ENCODE measurements at regions not wholly inside any gene's neighbourhood (a gene's known extent, or its start where the extent isn't known, plus 50 kb on each side); places are given as distances from the start of the nearest gene placed in this dataset.
A peak's percentile ranks its signal among the peaks of the same experiment; 100 is the strongest.

DNA sequence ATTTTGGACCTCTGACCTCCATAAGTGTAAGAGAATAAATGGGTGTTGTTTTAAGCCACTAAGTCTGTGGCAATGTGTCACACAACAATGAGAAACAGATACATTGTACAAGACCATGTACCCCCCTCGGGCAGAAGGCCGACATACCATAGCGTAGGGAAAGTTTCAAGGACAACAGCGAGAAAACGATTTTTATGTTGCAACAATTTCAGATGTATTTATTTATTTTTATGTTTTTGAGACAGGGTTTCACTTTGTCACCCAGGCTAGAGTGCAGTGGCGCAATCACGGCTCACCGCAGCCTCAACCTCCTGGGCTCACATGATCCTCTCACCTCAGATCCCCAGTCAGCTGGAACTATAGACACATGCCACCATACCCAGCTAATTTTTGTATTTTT is 136.4 kb upstream of the NCOR2 start:
- WGBS, 2 experiments (ENCODE audit: insufficient coverage in 1 of 2, insufficient read length in 1 of 2), result 87 to 95% methylated on average over 7 to 8 of the region's 8 CpGs
- no peaks in the 10 kb centered on the region for H3K27me3 ChIP-seq (ENCODE audit: control insufficient read depth, insufficient read depth, low read length, poor library complexity, severe bottlenecking)
- TF ChIP-seq, protein P1, sequence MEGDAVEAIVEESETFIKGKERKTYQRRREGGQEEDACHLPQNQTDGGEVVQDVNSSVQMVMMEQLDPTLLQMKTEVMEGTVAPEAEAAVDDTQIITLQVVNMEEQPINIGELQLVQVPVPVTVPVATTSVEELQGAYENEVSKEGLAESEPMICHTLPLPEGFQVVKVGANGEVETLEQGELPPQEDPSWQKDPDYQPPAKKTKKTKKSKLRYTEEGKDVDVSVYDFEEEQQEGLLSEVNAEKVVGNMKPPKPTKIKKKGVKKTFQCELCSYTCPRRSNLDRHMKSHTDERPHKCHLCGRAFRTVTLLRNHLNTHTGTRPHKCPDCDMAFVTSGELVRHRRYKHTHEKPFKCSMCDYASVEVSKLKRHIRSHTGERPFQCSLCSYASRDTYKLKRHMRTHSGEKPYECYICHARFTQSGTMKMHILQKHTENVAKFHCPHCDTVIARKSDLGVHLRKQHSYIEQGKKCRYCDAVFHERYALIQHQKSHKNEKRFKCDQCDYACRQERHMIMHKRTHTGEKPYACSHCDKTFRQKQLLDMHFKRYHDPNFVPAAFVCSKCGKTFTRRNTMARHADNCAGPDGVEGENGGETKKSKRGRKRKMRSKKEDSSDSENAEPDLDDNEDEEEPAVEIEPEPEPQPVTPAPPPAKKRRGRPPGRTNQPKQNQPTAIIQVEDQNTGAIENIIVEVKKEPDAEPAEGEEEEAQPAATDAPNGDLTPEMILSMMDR (conservative IDR thresholded peaks at IDR 0.05), result no peak
- H3K27ac ChIP-seq (ENCODE audit: low read depth, low read length), result no peak overlapping the region
- Mint-ChIP-seq H3K4me3 (no peak overlapping the region), H3K9me3 (peaks cover 7% of the 10 kb centered on the region), H3K27me3 (ENCODE audit: insufficient read depth) (no peaks in the 10 kb centered on the region), H3K27ac (no peak overlapping the region), H3K36me3 (ENCODE audit: low read depth) (no peaks in the 10 kb centered on the region), H3K4me1 (peaks cover 11% of the 10 kb centered on the region)
- peaks cover 6% of the 10 kb centered on the region for H3K4me1 ChIP-seq (ENCODE audit: control insufficient read depth, insufficient read depth, low read length)
- H3K9ac ChIP-seq (ENCODE audit: extremely low read depth, low read length, poor library complexity, severe bottlenecking), result no peak overlapping the region
- no peak for DNase-seq
- H3K4me3 ChIP-seq (ENCODE audit: low read length), result no peak overlapping the region
- H3K36me3 ChIP-seq (ENCODE audit: control insufficient read depth, insufficient read depth, low read length), result no peaks in the 10 kb centered on the region
- H3K9me3 ChIP-seq (ENCODE audit: control insufficient read depth, low read length), result no peaks in the 10 kb centered on the region

DNA sequence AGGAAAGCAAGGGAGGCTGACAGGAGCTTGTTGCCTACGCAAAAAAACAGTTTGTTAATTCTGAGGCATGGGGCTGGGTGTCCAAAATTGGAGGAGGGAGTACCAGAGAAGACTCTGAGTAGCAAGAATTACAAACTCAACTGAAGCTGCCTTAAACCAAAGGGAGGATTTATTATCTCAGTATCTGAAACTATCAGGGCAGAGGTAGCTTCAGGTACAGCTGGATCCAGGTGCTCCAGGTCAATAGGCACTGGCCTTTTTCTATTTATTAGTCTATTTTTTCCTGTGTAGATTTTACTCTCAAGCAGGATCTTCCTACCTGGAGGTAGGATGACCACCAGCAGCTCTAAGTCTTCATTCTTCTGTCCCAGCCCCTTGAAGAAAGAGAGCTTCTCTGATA is 135.3 kb upstream of the NCOR2 start:
- Mint-ChIP-seq H3K36me3 (ENCODE audit: low read depth) (no peaks in the 10 kb centered on the region), H3K4me3 (no peak overlapping the region), H3K27ac (no peak overlapping the region), H3K9me3 (peaks cover 5% of the 10 kb centered on the region), H3K4me1 (peaks cover 11% of the 10 kb centered on the region), H3K27me3 (ENCODE audit: insufficient read depth) (no peaks in the 10 kb centered on the region)
- no peak for DNase-seq
- Histone ChIP-seq H3K4me1 (ENCODE audit: control insufficient read depth, insufficient read depth, low read length) (peaks cover 6% of the 10 kb centered on the region), H3K9ac (ENCODE audit: extremely low read depth, low read length, poor library complexity, severe bottlenecking) (no peak overlapping the region), H3K27me3 (ENCODE audit: control insufficient read depth, insufficient read depth, low read length, poor library complexity, severe bottlenecking) (no peaks in the 10 kb centered on the region), H3K27ac (ENCODE audit: low read depth, low read length) (no peak overlapping the region), H3K36me3 (ENCODE audit: control insufficient read depth, insufficient read depth, low read length) (no peaks in the 10 kb centered on the region), H3K9me3 (ENCODE audit: control insufficient read depth, low read length) (no peaks in the 10 kb centered on the region), H3K4me3 (ENCODE audit: low read length) (no peak overlapping the region)
- TF ChIP-seq, protein P1 (conservative IDR thresholded peaks at IDR 0.05), result no peak
- WGBS, 2 experiments (ENCODE audit: insufficient coverage in 1 of 2, insufficient read length in 1 of 2), result 100% methylated on average over 1 of the region's 1 CpG

DNA sequence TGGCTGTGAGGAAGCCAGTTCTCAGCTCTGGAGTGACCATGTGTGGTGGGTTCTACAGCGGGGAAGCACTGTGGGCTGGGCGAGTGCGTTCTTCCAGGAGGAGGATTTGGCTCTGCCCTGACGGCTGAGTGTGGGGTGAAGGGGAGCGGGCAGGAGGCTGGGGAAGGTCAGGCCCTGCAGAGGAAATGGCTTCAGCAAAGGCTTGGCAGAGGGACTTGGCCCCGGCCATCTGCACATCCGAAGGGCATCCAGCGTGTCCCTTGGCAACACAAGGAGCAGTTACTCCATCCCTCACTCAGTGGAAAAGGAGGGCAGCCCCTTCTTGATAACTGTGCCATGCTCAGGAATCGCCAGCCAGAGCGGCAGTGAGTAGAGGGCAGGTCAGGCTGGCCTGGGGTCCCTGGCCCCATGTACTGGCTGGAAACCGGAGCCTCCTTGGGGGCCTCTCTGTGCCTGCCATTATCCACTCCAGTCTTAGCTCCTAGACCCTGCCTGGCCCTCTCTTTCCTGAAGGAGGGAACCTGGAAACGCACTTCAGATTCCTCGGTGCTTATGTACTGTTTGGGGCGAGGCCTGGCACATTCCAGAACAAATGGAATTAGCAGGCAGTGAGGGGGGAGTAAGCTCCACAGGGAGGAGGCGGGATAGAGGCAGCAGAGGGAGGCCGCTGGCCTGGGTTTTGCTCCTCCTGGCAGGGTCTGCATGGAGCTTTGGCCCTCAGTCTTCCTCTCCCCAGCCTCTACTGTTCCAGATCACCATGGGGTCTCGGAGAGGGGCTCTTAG is 133.6 kb upstream of the NCOR2 start:
- H3K9me3 ChIP-seq (ENCODE audit: control insufficient read depth, low read length), result no peaks in the 10 kb centered on the region
- H3K36me3 ChIP-seq (ENCODE audit: control insufficient read depth, insufficient read depth, low read length), result no peaks in the 10 kb centered on the region
- no peaks in the 10 kb centered on the region for H3K27me3 ChIP-seq (ENCODE audit: control insufficient read depth, insufficient read depth, low read length, poor library complexity, severe bottlenecking)
- Mint-ChIP-seq H3K27ac (peak overlapping the region; percentile 44), H3K4me3 (no peak overlapping the region), H3K36me3 (ENCODE audit: low read depth) (no peaks in the 10 kb centered on the region), H3K4me1 (peaks cover 11% of the 10 kb centered on the region), H3K27me3 (ENCODE audit: insufficient read depth) (no peaks in the 10 kb centered on the region), H3K9me3 (no peaks in the 10 kb centered on the region)
- peaks cover 6% of the 10 kb centered on the region for H3K4me1 ChIP-seq (ENCODE audit: control insufficient read depth, insufficient read depth, low read length)
- TF ChIP-seq, protein P1 (conservative IDR thresholded peaks at IDR 0.05), result no peak
- H3K4me3 ChIP-seq (ENCODE audit: low read length), result no peak overlapping the region
- WGBS, 2 experiments (ENCODE audit: insufficient coverage in 1 of 2, insufficient read length in 1 of 2), result 78% methylated on average over 15 to 17 of the region's 17 CpGs
- no peak overlapping the region for H3K27ac ChIP-seq (ENCODE audit: low read depth, low read length)
- peak; percentile 86 for DNase-seq
- peak overlapping the region; percentile 27 for H3K9ac ChIP-seq (ENCODE audit: extremely low read depth, low read length, poor library complexity, severe bottlenecking)

Measured in endodermal cell (in vitro differentiated cells).